ENCODE measurements at regions not wholly inside any gene's neighbourhood (a gene's known extent, or its start where the extent isn't known, plus 50 kb on each side); places are given as distances from the start of the nearest gene placed in this dataset.

- TF ChIP-seq CTCF (IDR thresholded peaks at IDR 0.05 in 4 of 5, conservative IDR thresholded peaks at IDR 0.05 in 1 of 5) (no peak), POLR2A (IDR thresholded peaks at IDR 0.05) (no peak)
These were observed 274.9 kb downstream of the NR4A2 start for GRCh38 chr2:156057647-156058046.
